SK-N-SH (cell line): ENCODE measurements at regions not wholly inside any gene's neighbourhood (a gene's known extent, or its start where the extent isn't known, plus 50 kb on each side); places are given as distances from the start of the nearest gene placed in this dataset.

Experiments used
- CTCF ChIA-PET: fragments of 300-600, 350-600 bp; formaldehyde crosslinking; extraction: SDS; loops from one replicate; lab custom pipeline; 2021; lab: Yijun Ruan, JAX
- POLR2A ChIA-PET: fragments of 350-600 bp; sonication (Branson Sonifier 250); formaldehyde crosslinking; extraction: SDS; loops from one replicate; lab custom pipeline; 2020; ENCODE audit warnings: antibody characterized with exemption, inconsistent platforms; lab: Yijun Ruan, JAX
- DNase-seq: peaks from one replicate; pipeline ENCODE4 v3.0.0; 2012
- H2AFZ ChIP-seq: fragments of 200-600 bp; sonication (generic); 2 replicates; pipeline ENCODE4 v1.8.1; 2016; ENCODE audit warnings: antibody characterized with exemption, mild to moderate bottlenecking, low read depth
- H3F3A ChIP-seq: fragments of 200-600 bp; sonication (generic); replicated peaks from 2 replicates; pipeline ENCODE3; 2016; ENCODE audit warnings: antibody characterized with exemption, mild to moderate bottlenecking; ENCODE audit not compliant: insufficient read depth
- H3K27ac ChIP-seq, 2 experiments: fragments of 200-500 bp in 1 of 2; fragments of 200-600 bp in 1 of 2; sonication (Bioruptor generic) in 1 of 2; sonication (generic), shearing (Covaris generic) in 1 of 2; 2 replicates each; pipeline versions ENCODE4 v1.5.1 to v1.6.1; 2014 to 2016; ENCODE audit warnings: low read depth in 2 of 2, inconsistent platforms in 1 of 2, low read length in 1 of 2, mild to moderate bottlenecking in 1 of 2, mixed read lengths in 1 of 2
- H3K27me3 ChIP-seq: fragments of 200-600 bp; sonication (generic), shearing (Covaris generic); 2 replicates; pipeline ENCODE4 v1.6.1; 2016; ENCODE audit warnings: mixed run types; ENCODE audit not compliant: insufficient read depth
- H3K36me3 ChIP-seq, 2 experiments: fragments of 200-500 bp in 1 of 2; fragments of 200-600 bp in 1 of 2; sonication (Bioruptor generic) in 1 of 2; sonication (generic) in 1 of 2; replicated peaks in 1 of 2; 2 replicates each; pipeline versions ENCODE3 to v1.5.1; 2014 to 2016; ENCODE audit warnings: low read length in 1 of 2, mild to moderate bottlenecking in 1 of 2; ENCODE audit not compliant: insufficient read depth in 2 of 2, control insufficient read depth in 1 of 2
- H3K4me1 ChIP-seq, 2 experiments: fragments of 200-500 bp in 1 of 2; fragments of 200-600 bp in 1 of 2; sonication (Bioruptor generic) in 1 of 2; sonication (generic), shearing (Covaris generic) in 1 of 2; 2 replicates each; pipeline versions ENCODE4 v1.5.1 to v1.6.1; 2014 to 2016; ENCODE audit warnings: low read depth in 1 of 2, low read length in 1 of 2, mixed run types in 1 of 2; ENCODE audit not compliant: insufficient read depth in 2 of 2, control insufficient read depth in 1 of 2
- H3K4me2 ChIP-seq: fragments of 200-600 bp; sonication (generic), shearing (Covaris generic); 2 replicates; pipeline ENCODE4 v1.6.1; 2017; ENCODE audit warnings: mixed run types
- H3K4me3 ChIP-seq, 2 experiments: fragments of 200-500 bp in 1 of 2; fragments of 200-600 bp in 1 of 2; sonication (Bioruptor generic) in 1 of 2; sonication (generic), shearing (Covaris generic) in 1 of 2; 2 replicates each; pipeline versions ENCODE4 v1.5.1 to v1.8.1; 2014 to 2016; ENCODE audit warnings: low read depth in 2 of 2, inconsistent platforms in 1 of 2, low read length in 1 of 2, mild to moderate bottlenecking in 1 of 2, mixed read lengths in 1 of 2, moderate library complexity in 1 of 2
- H3K79me2 ChIP-seq: fragments of 200-600 bp; sonication (generic); 2 replicates; pipeline ENCODE4 v1.8.1; 2017; ENCODE audit warnings: mild to moderate bottlenecking; ENCODE audit not compliant: insufficient read depth
- H3K9ac ChIP-seq: fragments of 200-600 bp; sonication (generic); 2 replicates; pipeline ENCODE4 v1.6.1; 2017; ENCODE audit warnings: mixed run types
- H3K9me2 ChIP-seq: fragments of 200-600 bp; sonication (generic); 2 replicates; pipeline ENCODE4 v1.6.1; 2017; ENCODE audit warnings: mixed run types
- H3K9me3 ChIP-seq: fragments of 200-600 bp; sonication (generic); 2 replicates; pipeline ENCODE4 v1.6.1; 2017; ENCODE audit warnings: mixed run types, mild to moderate bottlenecking, moderate library complexity
- H4K20me1 ChIP-seq: fragments of 200-600 bp; sonication (generic); 2 replicates; pipeline ENCODE4 v1.6.1; 2017; ENCODE audit warnings: mild to moderate bottlenecking, mixed run types; ENCODE audit not compliant: insufficient read depth
- CHD2 ChIP-seq: fragments of 150-350 bp; IDR thresholded peaks from 2 replicates; pipeline ENCODE4 v1.6.1; 2018; ENCODE audit warnings: low read length; ENCODE audit not compliant: partially characterized antibody
- CTCF ChIP-seq: fragments of 200-600 bp; sonication (generic); IDR thresholded peaks from 2 replicates; pipeline ENCODE4 v1.6.1; 2017; ENCODE audit warnings: antibody characterized with exemption, mild to moderate bottlenecking, moderate library complexity
- ELF1 ChIP-seq: IDR thresholded peaks from 2 replicates; pipeline ENCODE4 v1.4.0; 2012
- EP300 ChIP-seq, 2 experiments: IDR thresholded peaks; 2 replicates each; pipeline versions ENCODE4 v1.4.0 to v1.6.1; 2012; ENCODE audit warnings: borderline replicate concordance in 1 of 2, low read depth in 1 of 2, low read length in 1 of 2
- EZH2phosphoT487 ChIP-seq: fragments of 200-600 bp; sonication (generic); IDR thresholded peaks from 2 replicates; pipeline ENCODE4 v1.6.1; 2017; ENCODE audit warnings: low read depth, mixed run types, mild to moderate bottlenecking, antibody characterized with exemption, moderate library complexity, borderline replicate concordance
- FOSL2 ChIP-seq: IDR thresholded peaks from 2 replicates; pipeline ENCODE4 v1.4.0; 2012; ENCODE audit warnings: low read depth, mild to moderate bottlenecking, moderate library complexity, borderline replicate concordance
- FOXM1 ChIP-seq: IDR thresholded peaks from 2 replicates; pipeline ENCODE4 v1.4.0; 2012; ENCODE audit warnings: low read depth, mild to moderate bottlenecking
- GATA2 ChIP-seq: sonication (generic); formaldehyde crosslinking; IDR thresholded peaks from 2 replicates; pipeline ENCODE4 v1.5.0; 2020; ENCODE audit warnings: mild to moderate bottlenecking, missing genetic modification reagents
- IRF3 ChIP-seq: fragments of 150-350 bp; IDR thresholded peaks from 2 replicates; pipeline ENCODE4 v1.6.1; 2016; ENCODE audit warnings: mild to moderate bottlenecking, low read depth, low read length
- RAD21 ChIP-seq: IDR thresholded peaks from 2 replicates; pipeline ENCODE4 v1.6.1; 2012; ENCODE audit warnings: mild to moderate bottlenecking, low read length
- RXRA ChIP-seq: IDR thresholded peaks from 2 replicates; pipeline ENCODE4 v1.4.0; 2012; ENCODE audit warnings: low read depth, mild to moderate bottlenecking, borderline replicate concordance
- SMC3 ChIP-seq: IDR thresholded peaks from 2 replicates; pipeline ENCODE4 v1.6.1; 2012; ENCODE audit warnings: low read depth, low read length, improper control_type of control experiment
- TAF1 ChIP-seq: IDR thresholded peaks from 2 replicates; pipeline ENCODE4 v1.6.1; 2012; ENCODE audit warnings: low read depth, mild to moderate bottlenecking, low read length, moderate library complexity, borderline replicate concordance
- TCF12 ChIP-seq: IDR thresholded peaks from 2 replicates; pipeline ENCODE4 v1.4.0; 2012
- TEAD4 ChIP-seq: IDR thresholded peaks from 2 replicates; pipeline ENCODE4 v1.4.0; 2012; ENCODE audit warnings: mild to moderate bottlenecking, borderline replicate concordance; ENCODE audit not compliant: insufficient read depth
- ZBTB33 ChIP-seq: IDR thresholded peaks from 2 replicates; pipeline ENCODE4 v1.4.0; 2012; ENCODE audit warnings: low read depth, borderline replicate concordance
- WGBS: methylation state at CpG from one replicate; pipeline ENCODE4 v1.1.6; 2017; ENCODE audit warnings: low lambda C conversion rate; 5-methylcytosine and 5-hydroxymethylcytosine counted together
- TF ChIP-seq, protein P1 (sequence below): IDR thresholded peaks from 2 replicates; pipeline ENCODE4 v1.4.0; 2012; ENCODE audit warnings: low read depth

GRCh38 chr10:61187601-61188000 lies 243.6 kb upstream of the RHOBTB1 start:
- DNase-seq = no peak
- WGBS = 57% methylated on average over 1 of the region's 1 CpG
- Histone ChIP-seq H2AFZ (no peak overlapping the region), H3K9me2 (no peaks in the 10 kb centered on the region), H3K4me2 (no peak overlapping the region), H4K20me1 (no peaks in the 10 kb centered on the region), H3K4me1 (no peaks in the 10 kb centered on the region; a peak in 1 of 4 replicates), H3K9ac (no peak overlapping the region), H3K27me3 (no peaks in the 10 kb centered on the region), H3K36me3 (no peaks in the 10 kb centered on the region), H3K9me3 (no peaks in the 10 kb centered on the region), H3F3A (no peaks in the 10 kb centered on the region), H3K79me2 (no peaks in the 10 kb centered on the region), H3K27ac (no peak overlapping the region), H3K4me3 (no peak overlapping the region)
- TF ChIP-seq TAF1 (no peak), TEAD4 (no peak), TCF12 (no peak), FOXM1 (no peak), CHD2 (no peak), EZH2phosphoT487 (no peak), RAD21 (no peak), ZBTB33 (no peak), CTCF (no peak), SMC3 (no peak), IRF3 (no peak), EP300 (IDR thresholded peaks at IDR 0.05; ENCODE audit: borderline replicate concordance in 1 of 2, low read depth in 1 of 2, low read length in 1 of 2) (no peak), GATA2 (CRISPR knock-in tag) (no peak), RXRA (no peak), ELF1 (no peak), FOSL2 (no peak)
- TF ChIP-seq, protein P1, sequence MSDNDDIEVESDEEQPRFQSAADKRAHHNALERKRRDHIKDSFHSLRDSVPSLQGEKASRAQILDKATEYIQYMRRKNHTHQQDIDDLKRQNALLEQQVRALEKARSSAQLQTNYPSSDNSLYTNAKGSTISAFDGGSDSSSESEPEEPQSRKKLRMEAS = no peak
- ChIA-PET CTCF (interaction anchor here (1.3 kb wide), 1 partner anchor 46 kb away, joined by 3 read pairs; no protein-coding TSS in a partner anchor), POLR2A (no interaction called here)
